GM12878 (cell line): ENCODE measurements at regions not wholly inside any gene's neighbourhood (a gene's known extent, or its start where the extent isn't known, plus 50 kb on each side); places are given as distances from the start of the nearest gene placed in this dataset.

Experiments
- ATAC-seq: fragments of 200-7000 bp; cut with Tn5 transposase; 3 replicates; pipeline ENCODE4 v1.9.1; 2020; ENCODE audit warnings: mild to moderate bottlenecking, moderate library complexity
- BruUV-seq: library from RNA; stranded (reverse); fragments of 400-500 nt; replicated peaks from 2 replicates; lab custom pipeline; 2021; lab: Mats Ljungman, UMichigan
- CTCF ChIA-PET: fragments of 300-600 bp; sonication (Branson Sonifier 250); formaldehyde crosslinking; extraction: SDS; loops from one replicate; lab custom pipeline; 2021; ENCODE audit warnings: inconsistent platforms; lab: Yijun Ruan, JAX
- POLR2A ChIA-PET: fragments of 350-600 bp; formaldehyde crosslinking; extraction: SDS; loops from one replicate; lab custom pipeline; 2021; ENCODE audit warnings: inconsistent platforms; lab: Charles Lee
- RAD21 ChIA-PET: fragments of 300-600 bp; sonication (Branson Sonifier 250); formaldehyde crosslinking; loops from one replicate; lab custom pipeline; 2023; ENCODE audit warnings: antibody characterized with exemption; ENCODE audit not compliant: unreplicated experiment; lab: Charles Lee
- SMC1A ChIA-PET: fragments of 300-600 bp; sonication (Branson Sonifier 250); formaldehyde crosslinking; loops from one replicate; lab custom pipeline; 2023; ENCODE audit not compliant: unreplicated experiment, uncharacterized antibody; lab: Charles Lee
- DNase-seq: peaks from one replicate; pipeline ENCODE4 v3.0.0-alpha.2; 2011; ENCODE audit warnings: low read depth, low spot score
- FAIRE-seq: peaks from 3 replicates; lab custom pipeline; 2011; peaks lifted over from hg19 to GRCh38; lab: Jason Lieb, UNC
- H2AFZ ChIP-seq: 2 replicates; pipeline ENCODE4 v1.6.0; 2011; ENCODE audit warnings: low read depth, low read length, control low read depth; ENCODE audit not compliant: control insufficient read depth
- H3K27ac ChIP-seq: 2 replicates; pipeline ENCODE4 v1.5.1; 2011; ENCODE audit warnings: control low read depth; ENCODE audit not compliant: control insufficient read depth, insufficient read depth
- H3K27me3 ChIP-seq, 2 experiments: replicated peaks in 1 of 2; 2 replicates each; pipeline versions ENCODE4 v1.6.0 to v1.6.1; 2011; ENCODE audit warnings: low read length in 1 of 2; ENCODE audit not compliant: control insufficient read depth in 2 of 2, insufficient read depth in 2 of 2
- H3K36me3 ChIP-seq, 2 experiments: 2 replicates each; pipeline ENCODE4 v1.5.1; 2011; ENCODE audit warnings: low read length in 1 of 2; ENCODE audit not compliant: control insufficient read depth in 2 of 2, insufficient read depth in 2 of 2
- H3K4me1 ChIP-seq: 2 replicates; pipeline ENCODE4 v1.6.1; 2011; ENCODE audit warnings: mild to moderate bottlenecking, low read length, moderate library complexity, mixed read lengths; ENCODE audit not compliant: control insufficient read depth, insufficient read depth
- H3K4me2 ChIP-seq: 2 replicates; pipeline ENCODE4 v1.6.0; 2011; ENCODE audit warnings: control low read depth; ENCODE audit not compliant: control insufficient read depth, insufficient read depth
- H3K4me3 ChIP-seq: fragments of 200-600 bp; sonication (generic); 2 replicates; pipeline ENCODE4 v1.5.1; 2016
- H3K79me2 ChIP-seq: 2 replicates; pipeline ENCODE4 v1.6.0; 2011; ENCODE audit warnings: low read length; ENCODE audit not compliant: control insufficient read depth, insufficient read depth
- H3K9ac ChIP-seq: 2 replicates; pipeline ENCODE4 v1.8.0; 2011; ENCODE audit warnings: low read length, control low read depth, mixed read lengths; ENCODE audit not compliant: control insufficient read depth, insufficient read depth
- H3K9me3 ChIP-seq: replicated peaks from 3 replicates; pipeline ENCODE4 v1.5.1; 2011; ENCODE audit warnings: mild to moderate bottlenecking, low read length; ENCODE audit not compliant: control insufficient read depth, insufficient read depth
- H4K20me1 ChIP-seq: 2 replicates; pipeline ENCODE4 v1.6.0; 2011; ENCODE audit not compliant: control insufficient read depth, insufficient read depth
- CBX3 ChIP-seq: fragments of 200-600 bp; sonication (generic); IDR thresholded peaks from 2 replicates; pipeline ENCODE4 v1.6.1; 2016; ENCODE audit warnings: low read depth, borderline replicate concordance
- CHD2 ChIP-seq: IDR thresholded peaks from 2 replicates; pipeline ENCODE4 v1.6.1; 2011; ENCODE audit warnings: low read depth, low read length, improper control_type of control experiment, borderline replicate concordance
- CTCF ChIP-seq, 3 experiments: IDR thresholded peaks in 2 of 3; conservative IDR thresholded peaks in 1 of 3; 2 replicates each; pipeline ENCODE4 v1.5.1; 2011; ENCODE audit warnings: low read depth in 3 of 3, low read length in 3 of 3, mild to moderate bottlenecking in 3 of 3, control low read depth in 2 of 3, moderate library complexity in 2 of 3, inconsistent platforms in 1 of 3, mixed read lengths in 1 of 3; ENCODE audit not compliant: control insufficient read depth in 2 of 3, insufficient read depth in 1 of 3; ENCODE audit errors: extremely low read depth in 1 of 3
- DPF2 ChIP-seq: fragments of 450-650 bp; IDR thresholded peaks from 2 replicates; pipeline ENCODE4 v1.6.1; 2017; ENCODE audit warnings: mild to moderate bottlenecking
- EP300 ChIP-seq, 2 experiments: fragments of 150-350 bp in 1 of 2; IDR thresholded peaks; 2 replicates each; pipeline ENCODE4 v1.6.1; 2011 to 2012; ENCODE audit warnings: low read depth in 2 of 2, low read length in 2 of 2, borderline replicate concordance in 1 of 2, improper control_type of control experiment in 1 of 2, inconsistent platforms in 1 of 2; ENCODE audit not compliant: control insufficient read depth in 1 of 2
- EZH2 ChIP-seq: IDR thresholded peaks from 2 replicates; pipeline ENCODE4 v1.6.1; 2012; ENCODE audit warnings: low read depth, mild to moderate bottlenecking, control low read depth, inconsistent platforms, low read length, borderline replicate concordance; ENCODE audit not compliant: control insufficient read depth
- FOS ChIP-seq: IDR thresholded peaks from 3 replicates; pipeline ENCODE4 v1.6.1; 2011; ENCODE audit warnings: borderline replicate concordance; ENCODE audit not compliant: insufficient read length; ENCODE audit errors: extremely low read depth
- JUNB ChIP-seq: IDR thresholded peaks from 2 replicates; pipeline ENCODE4 v1.6.1; 2016; ENCODE audit warnings: antibody characterized with exemption, mild to moderate bottlenecking
- PAX8 ChIP-seq: fragments of 450-650 bp; IDR thresholded peaks from 2 replicates; pipeline ENCODE4 v1.6.1; 2017; ENCODE audit warnings: mild to moderate bottlenecking, moderate library complexity
- PBX3 ChIP-seq: IDR thresholded peaks from 2 replicates; pipeline ENCODE4 v1.6.1; 2011; ENCODE audit warnings: mild to moderate bottlenecking, low read depth, low read length, moderate library complexity; ENCODE audit not compliant: insufficient replicate concordance
- RFX5 ChIP-seq: IDR thresholded peaks from 2 replicates; pipeline ENCODE4 v1.6.1; 2011; ENCODE audit warnings: low read depth, low read length, improper control_type of control experiment
- ZBTB33 ChIP-seq: fragments of 450-650 bp; IDR thresholded peaks from 2 replicates; pipeline ENCODE4 v1.6.1; 2017; ENCODE audit warnings: mild to moderate bottlenecking
- ZNF687 ChIP-seq: fragments of 450-650 bp; IDR thresholded peaks from 2 replicates; pipeline ENCODE4 v1.6.1; 2017; ENCODE audit warnings: mild to moderate bottlenecking, moderate library complexity
- ZZZ3 ChIP-seq: IDR thresholded peaks from 2 replicates; pipeline ENCODE4 v1.6.1; 2011; ENCODE audit warnings: low read depth; ENCODE audit not compliant: control insufficient read depth, insufficient read length
- WGBS: methylation state at CpG from one replicate; pipeline ENCODE4 v1.1.6; 2016; ENCODE audit warnings: low lambda C conversion rate; ENCODE audit not compliant: insufficient replicate concordance, insufficient coverage; ENCODE audit errors: missing lambda C conversion rate; 5-methylcytosine and 5-hydroxymethylcytosine counted together
- in situ Hi-C: fragments of 300-500 bp; cut with MboI; formaldehyde crosslinking; loops from 9 replicates; pipeline ENCODE4 v1.14.3; 2018; ENCODE audit warnings: mixed read lengths
- intact Hi-C: fragments of 100-400 bp; cut with micrococcal nuclease; formaldehyde crosslinking; loops from one replicate; pipeline ENCODE4 v1.14.2; 2022; ENCODE audit not compliant: unreplicated experiment

GRCh38 chr14:97791906-97792305 lies 994.7 kb downstream of the VRK1 start:
- H3K27ac ChIP-seq: no peak overlapping the region
- H3K36me3 ChIP-seq: no peaks in the 10 kb centered on the region
- ChIA-PET SMC1A (interaction anchor here (0.6 kb wide), 1 partner anchor 1268 kb away, joined by 3 read pairs; no protein-coding TSS in a partner anchor), RAD21 (interaction anchor here (0.7 kb wide), 1 partner anchor 92 kb away, joined by 3 read pairs; no protein-coding TSS in a partner anchor), CTCF (no interaction called here), POLR2A (no interaction called here)
- FAIRE-seq: no peak
- ATAC-seq: no peak
- no peaks in the 10 kb centered on the region for H3K9me3 ChIP-seq
- H3K4me3 ChIP-seq: no peak overlapping the region
- H3K79me2 ChIP-seq: no peaks in the 10 kb centered on the region
- no peak for DNase-seq
- no peaks in the 10 kb centered on the region for H3K4me1 ChIP-seq
- intact Hi-C loops (no loop called here), in situ Hi-C loops (no loop called here)
- BruUV-seq: no TSS peak
- H3K4me2 ChIP-seq: no peak overlapping the region
- no peak overlapping the region for H2AFZ ChIP-seq
- H3K9ac ChIP-seq: no peak overlapping the region
- 33% methylated on average over 8 of the region's 8 CpGs for WGBS
- H4K20me1 ChIP-seq: no peaks in the 10 kb centered on the region
- H3K27me3 ChIP-seq: no peaks in the 10 kb centered on the region
- TF ChIP-seq ZNF687 (no peak), EP300 (IDR thresholded peaks at IDR 0.05; ENCODE audit: borderline replicate concordance in 1 of 2, control insufficient read depth in 1 of 2, low read depth in 2 of 2, low read length in 2 of 2) (no peak), RFX5 (no peak), CBX3 (no peak), PBX3 (no peak), JUNB (no peak), PAX8 (no peak), EZH2 (no peak), CHD2 (no peak), FOS (no peak), ZBTB33 (no peak), DPF2 (no peak), CTCF (IDR thresholded peaks at IDR 0.05 in 2 of 3, conservative IDR thresholded peaks at IDR 0.05 in 1 of 3; ENCODE audit: control insufficient read depth in 2 of 3, extremely low read depth in 1 of 3, insufficient read depth in 1 of 3, low read depth in 3 of 3, low read length in 3 of 3) (no peak), ZZZ3 (no peak)
